Transverse colon (tissue), 4 donors: ENCODE measurements at regions not wholly inside any gene's neighbourhood (a gene's known extent, or its start where the extent isn't known, plus 50 kb on each side); places are given as distances from the start of the nearest gene placed in this dataset.
"Not testable (repeated sequence)": the region's sequence is repeated elsewhere in the genome, so short reads cannot be mapped to it uniquely, and the experiment has no call there.

ENCODE experiments used
- DNase-seq: peaks from one replicate; pipeline ENCODE4 v3.0.0-alpha.2; 2019
- H3K27ac ChIP-seq, 4 donors: fragments of 200-600 bp; sonication (generic); 2 replicates each; pipeline ENCODE4 v1.5.1; 2016 to 2018; ENCODE audit warnings: inconsistent platforms in 4 of 4
- H3K27me3 ChIP-seq: fragments of 200-600 bp; sonication (generic); 2 replicates; pipeline ENCODE4 v1.5.1; 2017; ENCODE audit warnings: inconsistent platforms
- H3K36me3 ChIP-seq, 4 donors: fragments of 200-600 bp; sonication (generic); 2 replicates each; pipeline ENCODE4 v1.5.1; 2017 to 2019; ENCODE audit warnings: inconsistent platforms in 4 of 4
- H3K4me1 ChIP-seq, 4 donors: fragments of 200-600 bp; sonication (generic); 2 replicates each; pipeline ENCODE4 v1.5.1; 2017 to 2020; ENCODE audit warnings: inconsistent platforms in 4 of 4
- H3K4me3 ChIP-seq, 4 donors: fragments of 200-600 bp; sonication (generic); 1 replicate in 1 of 4; 2 replicates in 3 of 4; pipeline versions ENCODE4 v1.5.1 to v1.6.1; 2017 to 2019; ENCODE audit warnings: inconsistent platforms in 4 of 4
- H3K9me3 ChIP-seq, 2 donors: fragments of 200-600 bp; sonication (generic); 2 replicates each; pipeline ENCODE4 v1.5.1; 2017 to 2019; ENCODE audit warnings: inconsistent platforms in 2 of 2
- EP300 ChIP-seq: sonication (generic); formaldehyde crosslinking; IDR thresholded peaks from one replicate; pipeline ENCODE4 v1.6.1; 2017; ENCODE audit warnings: antibody characterized with exemption, low read depth
- POLR2A ChIP-seq: fragments of 450-650 bp; IDR thresholded peaks from one replicate; pipeline ENCODE4 v1.6.1; 2016; ENCODE audit warnings: antibody characterized with exemption, mild to moderate bottlenecking, moderate library complexity
- POLR2AphosphoS5 ChIP-seq, 3 donors: sonication (generic); formaldehyde crosslinking; IDR thresholded peaks; one replicate each; pipeline ENCODE4 v1.6.1; 2016; ENCODE audit warnings: antibody characterized with exemption in 3 of 3
- WGBS, 2 donors: methylation state at CpG; one replicate each; pipeline ENCODE4 v1.1.5; 2018; ENCODE audit warnings: low coverage in 1 of 2; 5-methylcytosine and 5-hydroxymethylcytosine counted together
- in situ Hi-C, 4 donors: fragments of 200-750 bp; cut with MboI; loops; one replicate each; pipeline versions ENCODE4 v1.15.0 to v1.15.1; 2017; ENCODE audit warnings: low sequenced_read_pairs in 3 of 4, low pct_ligation_motif_present in 1 of 4, low pct_unique_long_range_greater_than_20kb in 1 of 4
- intact Hi-C: fragments of 100-400 bp; cut with DNase I; formaldehyde crosslinking; loops from one replicate; pipeline ENCODE4 v1.15.1; 2023; ENCODE audit warnings: low total_unique reads
- TF ChIP-seq, protein P1 (sequence below), 5 experiments: fragments of 200-600 bp in 3 of 5; fragments of 450-650 bp in 2 of 5; sonication (generic) in 3 of 5; IDR thresholded peaks; 1 replicate in 2 of 5; 2 replicates in 3 of 5; pipeline ENCODE4 v1.5.1; 2016 to 2017; ENCODE audit warnings: antibody characterized with exemption in 5 of 5, inconsistent platforms in 3 of 5, mild to moderate bottlenecking in 2 of 5, moderate library complexity in 1 of 5

DNA sequence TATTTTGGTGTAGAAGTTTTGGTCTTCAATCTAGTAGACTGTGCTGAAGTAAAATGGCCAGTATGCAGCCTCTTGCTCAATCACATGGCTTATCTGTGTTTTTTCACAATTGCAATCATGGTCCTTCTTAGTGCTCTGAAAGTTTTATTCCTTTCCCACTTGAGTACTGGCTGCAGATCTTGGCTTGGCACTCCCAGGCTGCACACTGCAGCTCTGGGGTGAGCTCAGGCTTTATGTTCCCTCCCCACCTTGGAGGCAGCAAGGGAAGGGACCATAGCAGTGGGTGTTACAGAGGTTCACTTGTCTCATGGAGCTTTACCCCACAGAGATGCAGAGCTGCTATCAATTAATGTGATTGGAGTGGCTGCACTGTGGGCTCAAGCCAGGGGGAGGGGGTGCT lies 156.0 kb downstream of the TENT5D start:
- intact Hi-C loops (no loop called here), in situ Hi-C loops (no loop called here)
- Histone ChIP-seq H3K27me3 (no peaks in the 10 kb centered on the region), H3K36me3 (no peaks in the 10 kb centered on the region), H3K4me3 (no peak overlapping the region), H3K9me3 (no peaks in the 10 kb centered on the region), H3K27ac (no peak overlapping the region), H3K4me1 (no peaks in the 10 kb centered on the region)
- TF ChIP-seq EP300 (no peak), POLR2AphosphoS5 (IDR thresholded peaks at IDR 0.05) (no peak), POLR2A (no peak)
- TF ChIP-seq, protein P1, sequence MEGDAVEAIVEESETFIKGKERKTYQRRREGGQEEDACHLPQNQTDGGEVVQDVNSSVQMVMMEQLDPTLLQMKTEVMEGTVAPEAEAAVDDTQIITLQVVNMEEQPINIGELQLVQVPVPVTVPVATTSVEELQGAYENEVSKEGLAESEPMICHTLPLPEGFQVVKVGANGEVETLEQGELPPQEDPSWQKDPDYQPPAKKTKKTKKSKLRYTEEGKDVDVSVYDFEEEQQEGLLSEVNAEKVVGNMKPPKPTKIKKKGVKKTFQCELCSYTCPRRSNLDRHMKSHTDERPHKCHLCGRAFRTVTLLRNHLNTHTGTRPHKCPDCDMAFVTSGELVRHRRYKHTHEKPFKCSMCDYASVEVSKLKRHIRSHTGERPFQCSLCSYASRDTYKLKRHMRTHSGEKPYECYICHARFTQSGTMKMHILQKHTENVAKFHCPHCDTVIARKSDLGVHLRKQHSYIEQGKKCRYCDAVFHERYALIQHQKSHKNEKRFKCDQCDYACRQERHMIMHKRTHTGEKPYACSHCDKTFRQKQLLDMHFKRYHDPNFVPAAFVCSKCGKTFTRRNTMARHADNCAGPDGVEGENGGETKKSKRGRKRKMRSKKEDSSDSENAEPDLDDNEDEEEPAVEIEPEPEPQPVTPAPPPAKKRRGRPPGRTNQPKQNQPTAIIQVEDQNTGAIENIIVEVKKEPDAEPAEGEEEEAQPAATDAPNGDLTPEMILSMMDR (IDR thresholded peaks at IDR 0.05) = no peak
- DNase-seq = no peak

DNA sequence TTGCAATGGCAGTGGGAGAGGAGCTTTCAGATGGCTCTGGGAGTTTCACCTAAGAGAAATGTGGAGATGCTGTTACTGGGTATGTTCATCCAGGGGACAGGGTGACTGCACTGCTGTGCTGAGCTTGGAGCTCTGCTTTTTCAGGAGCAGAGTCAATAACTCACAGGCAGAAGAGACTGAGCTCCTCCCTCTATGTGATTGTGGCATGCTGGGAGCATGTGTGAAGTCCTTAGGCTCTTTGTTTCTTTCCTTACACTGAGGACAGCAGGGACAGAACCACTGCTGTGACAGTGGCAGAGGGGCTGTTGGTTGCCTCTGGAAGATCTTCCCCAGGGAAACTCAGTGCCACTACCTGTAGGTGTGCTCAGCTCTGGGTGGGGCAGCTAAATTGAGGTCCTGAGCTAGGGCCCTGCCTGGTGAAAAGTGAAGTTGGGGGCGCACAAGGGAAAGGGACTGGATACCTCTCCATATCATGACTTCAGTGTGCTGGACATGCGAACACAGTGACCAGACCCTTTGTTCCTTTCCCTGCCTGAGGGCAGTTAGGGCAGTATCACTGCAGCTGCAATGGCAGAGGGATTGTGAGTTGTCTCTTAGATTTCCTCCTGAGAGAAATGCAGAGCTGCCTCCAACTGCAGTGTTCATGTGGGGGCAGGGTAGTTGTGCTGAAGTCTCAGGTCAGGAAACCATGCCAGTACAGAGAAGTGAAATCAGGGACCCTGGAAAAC lies 156.7 kb downstream of the TENT5D start:
- 84% methylated on average over 2 of the region's 2 CpGs; no CpG with 5 or more reads in 1 of the 2 donors for WGBS, 2 donors
- Histone ChIP-seq H3K4me1 (no peaks in the 10 kb centered on the region), H3K27ac (no peak overlapping the region), H3K27me3 (no peaks in the 10 kb centered on the region), H3K36me3 (no peaks in the 10 kb centered on the region), H3K4me3 (no peak overlapping the region), H3K9me3 (no peaks in the 10 kb centered on the region)
- no peak for DNase-seq
- no peak for TF ChIP-seq EP300
- TF ChIP-seq POLR2AphosphoS5 (IDR thresholded peaks at IDR 0.05) = no peak
- TF ChIP-seq, protein P1 (IDR thresholded peaks at IDR 0.05) = no peak
- no peak for TF ChIP-seq POLR2A
- in situ Hi-C loops (no loop called here), intact Hi-C loops (no loop called here)

- WGBS, 2 donors = 17 to 33% methylated on average over 1 to 3 of the region's 3 CpGs
- Histone ChIP-seq H3K27me3 (no peaks in the 10 kb centered on the region), H3K27ac (no peak overlapping the region), H3K36me3 (no peaks in the 10 kb centered on the region), H3K4me1 (no peaks in the 10 kb centered on the region), H3K9me3 (no peaks in the 10 kb centered on the region), H3K4me3 (no peak overlapping the region)
- intact Hi-C loops = no loop called here
- TF ChIP-seq POLR2A = no peak
- TF ChIP-seq, protein P1 (IDR thresholded peaks at IDR 0.05) = peak in 4 of 5 experiments; percentile 23 to 48 (median 26)
- DNase-seq = no peak
- in situ Hi-C loops = no loop called here
These were observed 158.4 kb downstream of the TENT5D start for GRCh38 chrX:80578517-80579105.

DNA sequence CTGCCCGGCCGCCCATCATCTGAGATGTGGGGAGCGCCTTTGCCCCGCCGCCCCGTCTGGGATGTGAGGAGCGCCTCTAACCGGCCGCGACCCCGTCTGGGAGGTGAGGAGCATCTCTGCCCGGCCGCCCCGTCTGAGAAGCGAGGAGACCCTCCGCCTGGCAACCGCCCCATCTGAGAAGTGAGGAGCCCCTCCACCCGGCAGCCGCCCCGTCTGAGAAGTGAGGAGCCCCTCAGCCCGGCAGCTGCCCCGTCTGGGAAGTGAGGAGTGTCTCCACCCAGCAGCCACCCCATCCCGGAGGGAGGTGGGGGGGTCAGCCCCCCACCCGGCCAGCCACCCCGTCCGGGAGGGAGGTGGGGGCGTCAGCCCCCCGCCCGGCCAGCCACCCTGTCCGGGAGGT lies 170.7 kb downstream of the TENT5D start:
- in situ Hi-C loops, H3K27me3 ChIP-seq, H3K27ac ChIP-seq, H3K4me1 ChIP-seq, intact Hi-C loops, H3K4me3 ChIP-seq, H3K36me3 ChIP-seq, DNase-seq, H3K9me3 ChIP-seq: not testable (repeated sequence)
- 95% methylated on average over 20 of the region's 30 CpGs; no CpG with 5 or more reads in 1 of the 2 donors for WGBS, 2 donors
